Medulla oblongata (tissue), 1 donor: ENCODE measurements at regions not wholly inside any gene's neighbourhood (a gene's known extent, or its start where the extent isn't known, plus 50 kb on each side); places are given as distances from the start of the nearest gene placed in this dataset.
A peak's percentile ranks its signal among the peaks of the same experiment; 100 is the strongest.

Experiments
- DNase-seq: peaks from one replicate; pipeline ENCODE4 v3.0.0-alpha.2; 2015; ENCODE audit errors: extremely low spot score

- DNase-seq = no peak
Measured at GRCh38 chr12:90080616-90081015, 372.0 kb upstream of the ATP2B1 start.

DNA sequence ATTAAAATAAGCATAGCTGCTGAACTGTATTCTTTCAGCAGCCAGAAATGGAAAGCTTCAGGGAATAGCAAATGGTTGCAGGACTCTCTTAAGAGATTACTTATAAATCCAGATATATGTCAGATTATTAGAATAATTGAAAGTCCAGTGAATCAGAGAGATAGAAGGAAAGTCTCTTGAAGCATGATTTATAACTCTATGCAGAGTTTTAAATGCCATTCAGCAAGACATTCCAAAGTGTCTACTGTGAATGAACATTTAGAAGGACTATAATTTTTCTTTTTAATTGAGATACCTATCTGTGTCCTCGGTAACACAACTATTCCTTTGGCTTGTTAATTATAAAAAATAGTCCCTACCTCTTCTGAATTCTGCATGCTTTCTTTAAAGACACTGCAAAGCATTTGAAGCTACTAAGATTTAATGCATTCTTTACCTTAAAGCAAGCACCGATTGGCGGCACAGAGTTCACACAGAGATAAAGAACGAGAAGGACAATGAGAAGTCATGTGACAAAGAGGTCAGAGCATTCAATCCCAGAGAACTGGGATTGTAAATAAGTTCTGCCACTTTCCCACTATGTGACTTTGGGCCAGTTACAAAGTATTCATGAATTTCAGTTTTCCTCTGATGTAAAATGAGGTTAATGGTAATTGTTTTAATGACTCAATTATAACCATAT is 371.0 kb upstream of the ATP2B1 start:
- DNase-seq = no peak

DNA sequence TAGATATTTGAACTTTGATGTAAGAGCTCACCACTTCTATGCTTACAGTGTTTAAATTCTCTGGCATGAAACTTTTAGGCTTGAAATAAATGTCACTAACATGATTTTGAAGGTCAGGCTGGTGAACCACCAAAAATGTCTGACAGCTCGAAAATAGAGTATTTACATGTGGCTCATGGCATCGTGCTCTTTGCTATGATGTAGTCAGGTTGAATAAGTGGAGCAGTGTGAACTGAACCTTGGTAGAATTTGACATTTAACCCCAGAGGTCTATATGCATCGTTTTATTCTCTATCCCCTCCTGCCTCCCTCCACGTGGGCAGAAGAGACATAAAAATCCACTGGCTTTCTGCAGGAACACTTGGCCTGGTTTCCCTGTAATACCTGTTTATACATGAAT is 369.7 kb upstream of the ATP2B1 start:
- DNase-seq = no peak

- no peak for DNase-seq
Measured at GRCh38 chr12:90077756-90078155, 369.1 kb upstream of the ATP2B1 start.

DNA sequence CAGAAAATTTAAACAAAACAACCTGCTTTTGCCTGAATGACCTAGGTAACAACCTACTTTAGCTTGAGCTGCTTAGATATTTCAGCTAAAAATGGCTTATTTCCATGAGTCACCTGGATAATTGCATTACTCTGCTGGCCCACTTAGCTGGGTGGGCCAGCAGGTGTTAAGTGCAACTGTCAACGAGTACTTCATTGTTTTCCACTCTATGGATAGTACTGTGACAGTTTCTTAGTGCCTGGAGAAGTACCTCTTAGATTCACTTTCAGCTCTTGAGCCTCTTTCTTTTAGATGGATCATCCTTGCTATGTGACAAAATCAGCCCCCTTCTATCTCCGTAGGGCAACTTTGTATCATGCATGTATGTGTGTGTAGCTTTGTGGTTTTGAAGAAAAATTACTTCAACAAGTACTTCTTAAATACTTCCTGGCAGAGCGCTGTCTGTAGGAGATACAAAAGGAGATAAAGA is 368.2 kb upstream of the ATP2B1 start:
- no peak for DNase-seq

DNA sequence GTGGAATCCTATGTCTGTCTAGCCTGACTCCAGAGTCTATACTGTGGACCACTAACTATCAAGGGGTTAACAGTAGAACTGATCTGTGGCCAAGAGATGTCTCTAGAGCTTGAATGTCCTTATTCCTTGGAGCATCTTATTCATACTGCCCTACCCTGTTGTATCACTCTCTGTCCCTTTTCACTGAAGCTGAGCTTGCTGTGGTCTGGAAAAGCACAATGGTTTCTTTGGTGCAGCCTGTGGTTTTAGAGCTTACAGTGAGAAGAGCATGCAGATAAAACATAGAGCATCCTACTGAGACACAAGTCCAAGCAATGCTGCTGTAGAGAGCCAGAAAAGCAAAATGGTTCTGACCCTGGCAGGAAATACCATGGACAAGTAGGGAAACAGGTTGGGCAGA is 367.0 kb upstream of the ATP2B1 start:
- DNase-seq = no peak

DNA sequence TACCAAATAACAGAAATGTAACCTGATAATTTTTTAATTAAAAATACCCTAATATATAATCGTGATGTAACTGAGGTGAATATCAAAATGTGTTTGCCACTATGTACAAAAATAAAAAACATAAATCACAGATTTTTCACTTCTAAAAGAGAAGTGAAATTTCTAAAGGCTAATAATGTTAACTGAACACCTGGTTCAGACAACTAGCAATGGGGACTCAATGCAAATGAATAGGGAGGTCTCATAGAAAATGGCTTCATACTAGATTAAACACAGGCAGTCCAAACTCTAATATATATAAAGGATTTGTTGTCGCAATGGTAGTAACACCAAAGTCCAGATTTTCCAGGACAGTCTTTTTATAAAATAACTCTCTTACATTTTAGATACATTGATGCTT is 365.4 kb upstream of the ATP2B1 start:
- no peak for DNase-seq

DNA sequence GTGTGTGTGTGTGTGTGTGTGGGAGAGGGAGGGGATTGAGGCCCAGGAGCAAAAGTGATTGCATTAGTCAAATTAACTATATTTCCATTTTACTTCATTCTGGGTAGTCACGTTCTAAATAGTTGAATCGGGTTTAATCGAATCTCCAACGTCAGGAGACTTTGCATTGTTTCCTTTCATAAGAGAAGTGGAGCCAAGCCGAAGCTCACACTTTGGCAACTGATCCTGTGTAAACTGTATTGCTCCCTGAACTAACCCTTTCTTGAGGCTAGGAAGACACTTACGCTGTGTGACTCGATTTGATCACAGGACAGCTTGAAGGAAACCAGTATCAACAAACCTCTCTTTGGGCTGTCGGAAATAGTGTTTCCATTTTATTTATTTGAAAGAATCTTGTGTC is 363.4 kb upstream of the ATP2B1 start:
- no peak for DNase-seq

DNA sequence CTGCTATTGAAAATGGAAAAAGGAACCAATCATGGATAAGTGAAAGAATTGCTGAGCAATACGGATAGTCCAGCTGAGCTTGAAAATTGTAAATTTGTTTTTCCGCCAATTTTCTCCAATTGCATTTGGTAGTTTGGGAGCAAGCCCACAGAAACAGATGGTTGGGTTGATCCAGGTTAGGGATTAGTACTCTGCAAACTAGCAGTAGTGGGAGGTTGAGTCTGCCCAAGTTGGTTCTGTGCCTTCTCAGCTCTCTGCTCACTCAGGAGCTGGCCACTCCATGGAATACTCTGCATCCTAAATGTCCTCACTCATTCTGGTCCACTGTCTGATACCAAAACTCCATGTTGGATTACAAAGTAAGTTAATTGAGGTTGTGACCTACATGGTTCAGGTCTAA is 361.1 kb upstream of the ATP2B1 start:
- no peak for DNase-seq

- DNase-seq = no peak
Measured at GRCh38 chr12:90067791-90068190, 359.2 kb upstream of the ATP2B1 start.

DNA sequence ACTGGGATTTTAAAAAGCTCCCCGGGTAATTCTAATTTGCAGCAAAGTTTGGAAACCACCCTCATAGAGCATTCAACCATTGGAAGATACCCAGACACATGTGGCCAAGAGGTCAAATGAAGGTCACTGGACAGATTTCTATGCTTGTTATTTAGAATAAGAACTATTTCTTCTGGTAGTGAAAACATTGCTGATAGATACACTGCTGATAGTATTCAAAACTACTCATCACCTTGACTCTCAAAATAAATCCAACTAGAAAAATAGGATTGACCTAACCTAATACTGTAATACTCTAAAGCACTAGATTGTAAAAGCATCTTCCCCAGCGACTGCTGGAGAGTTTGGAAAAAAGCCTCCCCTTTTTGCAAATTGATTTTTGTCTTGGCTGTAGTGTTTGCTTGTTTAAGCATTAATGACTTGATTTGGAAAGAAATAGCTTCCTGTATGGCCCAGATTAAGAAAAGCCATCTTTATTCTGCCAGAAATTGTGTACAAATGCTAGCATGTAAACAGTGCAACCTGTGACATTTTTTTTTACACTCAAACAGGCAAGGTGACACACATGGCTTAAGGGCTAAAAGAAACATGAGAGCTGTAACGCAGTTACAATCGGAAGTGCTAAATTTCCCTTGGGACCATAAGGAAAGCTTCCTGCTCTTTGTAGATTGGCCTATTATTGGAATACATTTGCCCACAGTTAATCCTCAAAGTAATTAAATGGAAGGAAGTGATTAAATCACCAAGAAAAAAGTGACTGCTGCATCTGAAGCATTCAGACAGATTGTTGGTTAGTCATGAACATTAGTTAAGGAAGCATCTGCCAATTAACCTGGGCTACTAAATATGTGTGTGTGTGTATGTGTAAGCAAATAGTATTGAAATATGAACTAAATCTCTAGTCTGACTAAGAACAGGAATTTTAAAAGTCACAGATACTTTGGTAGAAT is 356.5 kb upstream of the ATP2B1 start:
- DNase-seq = no peak

DNA sequence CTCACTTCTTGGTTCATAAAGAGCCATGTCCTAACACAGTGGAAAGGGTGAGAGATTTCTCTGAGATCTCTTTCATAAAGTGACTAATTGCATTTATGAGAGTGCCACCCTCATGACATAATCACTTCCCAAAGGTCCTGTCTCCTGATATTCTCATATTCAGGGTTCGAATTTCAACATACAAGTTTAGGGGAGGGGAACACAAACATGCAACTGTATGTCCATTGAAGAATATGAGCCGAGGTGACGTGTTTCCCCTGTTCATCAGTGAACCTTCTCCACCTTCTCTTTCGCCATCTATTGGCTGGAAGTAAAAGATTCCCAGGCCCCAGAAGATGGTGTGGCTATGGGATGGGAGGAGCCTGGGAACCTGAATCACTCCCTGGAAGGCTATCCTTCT is 354.2 kb upstream of the ATP2B1 start:
- no peak for DNase-seq

GRCh38 chr12:90061809-90062208 is 353.2 kb upstream of the ATP2B1 start:
- no peak for DNase-seq

GRCh38 chr12:90060031-90060430 is 351.4 kb upstream of the ATP2B1 start:
- no peak for DNase-seq

GRCh38 chr12:90058704-90059103 is 350.1 kb upstream of the ATP2B1 start:
- DNase-seq = peak; percentile 34

- no peak for DNase-seq
Measured at GRCh38 chr12:90055071-90055470, 346.4 kb upstream of the ATP2B1 start.

DNA sequence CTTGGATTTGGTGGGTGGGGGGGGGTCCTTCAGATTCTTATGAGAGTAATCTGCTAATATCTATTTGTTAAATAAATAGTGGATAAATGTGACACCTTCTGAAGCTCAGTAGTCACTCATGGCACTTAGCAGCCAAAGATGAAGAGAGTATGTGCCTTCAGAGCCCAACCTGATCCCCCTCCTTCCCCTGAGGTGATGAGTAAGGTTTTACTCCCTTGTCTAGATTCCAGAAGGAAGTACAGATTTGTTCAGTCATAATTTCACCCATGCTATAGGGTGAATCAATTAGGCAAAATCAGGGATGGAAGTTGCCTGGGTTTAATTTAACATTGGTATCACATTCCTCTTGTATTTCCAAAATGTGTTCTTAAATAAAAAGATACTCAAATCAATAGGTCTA is 340.3 kb upstream of the ATP2B1 start:
- DNase-seq = no peak

DNA sequence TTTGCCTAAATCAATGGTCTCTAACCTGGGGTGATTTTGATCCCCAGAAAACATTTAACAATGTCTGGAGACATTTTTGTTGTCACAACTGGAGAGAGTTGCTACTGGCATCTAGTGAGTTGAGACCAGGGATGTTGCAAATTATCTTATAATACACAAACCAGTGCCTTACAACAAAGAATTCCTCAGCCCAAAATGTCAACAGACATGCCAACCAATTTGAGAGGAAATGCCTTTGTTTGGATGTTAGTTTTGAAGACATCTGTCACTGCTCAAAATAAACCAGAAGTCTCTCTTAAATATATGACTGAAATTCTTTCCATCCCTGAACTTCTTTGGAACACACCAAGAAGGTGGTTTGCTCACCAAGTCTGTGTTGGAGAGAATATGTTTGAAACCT is 336.9 kb upstream of the ATP2B1 start:
- DNase-seq = no peak

DNA sequence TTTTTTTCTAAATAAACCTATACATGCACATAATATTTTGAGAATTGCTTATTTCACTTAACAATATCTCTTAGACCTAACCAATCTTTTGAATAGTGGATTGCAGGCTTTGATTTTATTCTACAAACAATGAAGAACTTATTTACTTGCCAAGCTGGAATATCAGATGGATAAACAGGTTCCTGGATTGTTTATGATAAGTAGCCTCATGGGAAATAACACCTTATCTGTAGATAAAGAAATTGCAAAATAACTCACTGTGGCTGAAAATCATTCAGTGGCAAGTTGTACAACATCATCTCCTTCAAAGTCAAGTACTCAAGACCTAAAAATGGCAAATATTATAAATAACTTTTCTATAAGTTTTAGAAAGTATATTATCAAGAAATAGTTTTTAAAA is 335.4 kb upstream of the ATP2B1 start:
- no peak for DNase-seq

DNA sequence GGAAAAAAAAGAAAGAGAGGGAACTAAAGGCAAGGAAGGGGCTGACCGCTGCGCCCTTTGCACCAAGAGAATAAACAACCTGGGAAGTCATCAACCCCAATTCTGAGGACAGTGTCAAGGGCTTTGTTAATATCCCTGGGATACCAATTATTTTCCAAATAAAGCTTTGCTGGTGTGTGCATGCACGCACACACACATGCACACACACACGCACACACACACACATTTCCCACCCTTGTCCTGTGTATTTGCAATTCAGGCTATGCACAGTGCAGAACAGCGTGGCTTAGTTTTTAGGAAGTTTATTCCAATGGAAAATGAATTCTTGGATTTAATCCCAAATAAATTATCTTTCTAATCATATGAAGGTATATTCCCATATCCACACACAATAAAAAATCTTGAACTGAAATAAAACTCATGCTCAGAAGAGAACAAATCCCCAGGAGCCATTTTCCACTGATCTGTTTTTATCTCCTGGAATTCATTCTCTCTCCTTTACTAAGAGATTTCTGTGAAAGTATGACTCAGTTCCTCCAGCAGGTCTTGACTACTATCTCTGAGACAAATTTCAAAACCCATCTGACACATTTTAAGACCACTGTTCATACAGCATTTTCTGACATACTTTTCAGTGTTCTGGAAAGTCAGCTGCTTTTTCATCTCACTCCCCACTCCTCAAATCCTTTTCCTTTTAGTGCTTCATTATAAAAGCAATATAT is 334.4 kb upstream of the ATP2B1 start:
- no peak for DNase-seq

DNA sequence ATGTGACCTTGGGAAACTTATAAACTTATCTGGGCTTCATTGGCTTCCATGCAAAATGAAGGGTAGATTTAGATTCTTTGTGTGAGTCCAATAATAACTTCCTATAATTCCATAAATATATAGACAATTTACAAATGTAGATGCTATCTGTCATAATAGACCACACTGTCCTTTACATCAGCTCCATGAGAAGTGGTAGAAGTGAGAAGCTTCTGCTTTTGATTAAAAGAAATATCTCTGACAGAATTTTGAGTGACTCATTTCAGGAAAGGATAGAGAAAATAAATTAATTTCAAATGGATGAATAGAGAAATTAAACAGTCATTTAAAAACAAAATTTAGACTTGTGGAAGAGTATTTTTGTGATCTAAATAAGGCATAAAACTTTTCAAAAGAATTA is 329.7 kb upstream of the ATP2B1 start:
- no peak for DNase-seq

DNA sequence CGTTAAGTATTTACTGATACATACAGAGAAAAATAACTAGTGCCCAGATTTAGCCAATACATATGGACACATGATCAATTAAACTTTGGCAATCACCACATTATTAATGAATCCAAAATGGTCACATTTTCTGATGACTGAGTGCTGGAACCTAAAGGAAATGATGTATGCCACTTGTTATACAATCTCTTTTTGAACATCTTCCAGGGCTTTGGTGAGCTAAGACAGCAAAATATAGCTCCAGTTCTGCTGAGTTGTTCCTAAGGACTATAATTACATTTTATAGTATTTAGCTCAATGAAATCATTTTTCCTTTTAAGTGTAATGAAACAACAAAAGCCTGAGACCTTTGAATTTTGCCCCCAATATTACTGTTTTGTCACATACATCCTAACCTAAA is 329.1 kb upstream of the ATP2B1 start:
- no peak for DNase-seq
